ENCODE measurements at regions not wholly inside any gene's neighbourhood (a gene's known extent, or its start where the extent isn't known, plus 50 kb on each side); places are given as distances from the start of the nearest gene placed in this dataset.

- Histone ChIP-seq H3K9me3 (ENCODE audit: control insufficient read depth, low read length) (no peaks in the 10 kb centered on the region), H3K27me3 (ENCODE audit: control insufficient read depth, insufficient read depth, low read length, poor library complexity, severe bottlenecking) (no peaks in the 10 kb centered on the region), H3K9ac (ENCODE audit: extremely low read depth, low read length, poor library complexity, severe bottlenecking) (no peak overlapping the region), H3K4me3 (ENCODE audit: low read length) (no peak overlapping the region), H3K4me1 (ENCODE audit: control insufficient read depth, insufficient read depth, low read length) (no peaks in the 10 kb centered on the region), H3K27ac (ENCODE audit: low read depth, low read length) (no peak overlapping the region), H3K36me3 (ENCODE audit: control insufficient read depth, insufficient read depth, low read length) (no peaks in the 10 kb centered on the region)
- TF ChIP-seq, protein P1, sequence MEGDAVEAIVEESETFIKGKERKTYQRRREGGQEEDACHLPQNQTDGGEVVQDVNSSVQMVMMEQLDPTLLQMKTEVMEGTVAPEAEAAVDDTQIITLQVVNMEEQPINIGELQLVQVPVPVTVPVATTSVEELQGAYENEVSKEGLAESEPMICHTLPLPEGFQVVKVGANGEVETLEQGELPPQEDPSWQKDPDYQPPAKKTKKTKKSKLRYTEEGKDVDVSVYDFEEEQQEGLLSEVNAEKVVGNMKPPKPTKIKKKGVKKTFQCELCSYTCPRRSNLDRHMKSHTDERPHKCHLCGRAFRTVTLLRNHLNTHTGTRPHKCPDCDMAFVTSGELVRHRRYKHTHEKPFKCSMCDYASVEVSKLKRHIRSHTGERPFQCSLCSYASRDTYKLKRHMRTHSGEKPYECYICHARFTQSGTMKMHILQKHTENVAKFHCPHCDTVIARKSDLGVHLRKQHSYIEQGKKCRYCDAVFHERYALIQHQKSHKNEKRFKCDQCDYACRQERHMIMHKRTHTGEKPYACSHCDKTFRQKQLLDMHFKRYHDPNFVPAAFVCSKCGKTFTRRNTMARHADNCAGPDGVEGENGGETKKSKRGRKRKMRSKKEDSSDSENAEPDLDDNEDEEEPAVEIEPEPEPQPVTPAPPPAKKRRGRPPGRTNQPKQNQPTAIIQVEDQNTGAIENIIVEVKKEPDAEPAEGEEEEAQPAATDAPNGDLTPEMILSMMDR (conservative IDR thresholded peaks at IDR 0.05): no peak
- no peak overlapping the region for H3K27ac Mint-ChIP-seq
- no peaks in the 10 kb centered on the region for H3K4me1 Mint-ChIP-seq
- no peaks in the 10 kb centered on the region for H3K9me3 Mint-ChIP-seq
- no peaks in the 10 kb centered on the region for H3K36me3 Mint-ChIP-seq (ENCODE audit: low read depth)
- no peaks in the 10 kb centered on the region for H3K27me3 Mint-ChIP-seq (ENCODE audit: insufficient read depth)
- peak; percentile 60 for DNase-seq
- no peak overlapping the region for H3K4me3 Mint-ChIP-seq
Measured at GRCh38 chr12:82225871-82226270, 132.3 kb downstream of the CCDC59 start.

DNA sequence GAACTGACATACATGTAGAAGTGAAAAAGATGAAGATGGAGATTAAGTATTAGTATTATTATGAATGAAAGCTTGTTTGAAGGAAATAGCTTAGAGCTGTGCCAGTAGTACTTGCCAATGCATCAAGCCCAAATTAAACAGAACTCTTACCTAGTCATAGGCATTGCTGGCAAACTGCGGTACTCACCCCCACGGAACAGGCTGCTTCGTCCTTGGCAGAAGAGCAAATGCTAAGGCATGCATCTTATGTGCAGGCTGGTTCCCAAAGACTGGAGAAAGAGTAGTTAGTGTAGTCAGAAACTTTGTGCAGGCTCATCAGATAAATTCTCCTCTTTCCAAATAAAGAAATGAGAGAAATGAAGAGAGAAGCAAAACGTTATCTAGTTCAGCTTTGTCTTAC lies 134.8 kb downstream of the CCDC59 start:
- TF ChIP-seq, protein P1 (conservative IDR thresholded peaks at IDR 0.05): no peak
- Histone ChIP-seq H3K27me3 (ENCODE audit: control insufficient read depth, insufficient read depth, low read length, poor library complexity, severe bottlenecking) (no peaks in the 10 kb centered on the region), H3K36me3 (ENCODE audit: control insufficient read depth, insufficient read depth, low read length) (no peaks in the 10 kb centered on the region), H3K9me3 (ENCODE audit: control insufficient read depth, low read length) (no peaks in the 10 kb centered on the region), H3K4me3 (ENCODE audit: low read length) (no peak overlapping the region), H3K4me1 (ENCODE audit: control insufficient read depth, insufficient read depth, low read length) (no peaks in the 10 kb centered on the region), H3K27ac (ENCODE audit: low read depth, low read length) (no peak overlapping the region), H3K9ac (ENCODE audit: extremely low read depth, low read length, poor library complexity, severe bottlenecking) (no peak overlapping the region)
- 80 to 95% methylated on average over 1 to 3 of the region's 4 CpGs for WGBS, 2 experiments (ENCODE audit: insufficient coverage in 1 of 2, insufficient read length in 1 of 2)
- Mint-ChIP-seq H3K9me3 (no peaks in the 10 kb centered on the region), H3K36me3 (ENCODE audit: low read depth) (no peaks in the 10 kb centered on the region), H3K27me3 (ENCODE audit: insufficient read depth) (no peaks in the 10 kb centered on the region), H3K4me1 (no peaks in the 10 kb centered on the region), H3K27ac (no peak overlapping the region), H3K4me3 (no peak overlapping the region)
- DNase-seq: no peak

DNA sequence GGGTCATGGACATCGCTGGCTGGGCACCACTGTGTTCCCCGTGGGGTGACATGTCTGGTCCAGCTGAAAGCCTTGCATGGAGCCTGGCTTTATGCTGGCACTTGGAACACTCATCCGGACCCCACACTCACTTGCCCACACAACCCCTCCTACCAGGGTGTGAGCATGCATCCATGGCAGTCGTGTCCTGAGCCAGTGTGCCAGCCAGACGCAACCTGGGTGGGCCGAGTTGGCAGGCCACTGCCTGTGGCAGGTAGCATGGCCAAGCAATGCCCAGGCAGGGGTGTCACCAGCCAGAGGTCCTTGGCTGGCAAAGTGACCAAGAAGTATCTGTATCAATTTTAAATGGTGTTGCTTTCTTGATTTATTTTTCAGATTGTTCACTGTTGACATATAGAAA lies 141.7 kb downstream of the CCDC59 start:
- Mint-ChIP-seq H3K27ac (no peak overlapping the region), H3K4me3 (no peak overlapping the region), H3K4me1 (no peaks in the 10 kb centered on the region), H3K27me3 (ENCODE audit: insufficient read depth) (no peaks in the 10 kb centered on the region), H3K36me3 (ENCODE audit: low read depth) (no peaks in the 10 kb centered on the region), H3K9me3 (peaks cover 26% of the 10 kb centered on the region)
- no peaks in the 10 kb centered on the region for H3K4me1 ChIP-seq (ENCODE audit: control insufficient read depth, insufficient read depth, low read length)
- TF ChIP-seq, protein P1 (conservative IDR thresholded peaks at IDR 0.05): no peak
- 91 to 93% methylated on average over 4 to 6 of the region's 6 CpGs for WGBS, 2 experiments (ENCODE audit: insufficient coverage in 1 of 2, insufficient read length in 1 of 2)
- H3K36me3 ChIP-seq (ENCODE audit: control insufficient read depth, insufficient read depth, low read length): no peaks in the 10 kb centered on the region
- H3K9ac ChIP-seq (ENCODE audit: extremely low read depth, low read length, poor library complexity, severe bottlenecking): no peak overlapping the region
- peaks cover 16% of the 10 kb centered on the region for H3K9me3 ChIP-seq (ENCODE audit: control insufficient read depth, low read length)
- no peak overlapping the region for H3K4me3 ChIP-seq (ENCODE audit: low read length)
- DNase-seq: no peak
- no peak overlapping the region for H3K27ac ChIP-seq (ENCODE audit: low read depth, low read length)
- no peaks in the 10 kb centered on the region for H3K27me3 ChIP-seq (ENCODE audit: control insufficient read depth, insufficient read depth, low read length, poor library complexity, severe bottlenecking)
